Peyer's patch (tissue), 4 donors: ENCODE measurements at regions not wholly inside any gene's neighbourhood (a gene's known extent, or its start where the extent isn't known, plus 50 kb on each side); places are given as distances from the start of the nearest gene placed in this dataset.

Experiments used
- POLR2A ChIP-seq, 2 donors: fragments of 450-650 bp; IDR thresholded peaks; one replicate each; pipeline ENCODE4 v1.5.1; 2017; ENCODE audit warnings: antibody characterized with exemption in 2 of 2, mild to moderate bottlenecking in 2 of 2, moderate library complexity in 2 of 2
- TF ChIP-seq, protein P1 (sequence below), 6 experiments: fragments of 450-650 bp in 4 of 6; fragments of 200-600 bp in 2 of 6; sonication (generic) in 1 of 6; IDR thresholded peaks; one replicate each; pipeline ENCODE4 v1.5.1; 2017 to 2019; ENCODE audit warnings: antibody characterized with exemption in 6 of 6, mild to moderate bottlenecking in 3 of 6, moderate library complexity in 1 of 6

DNA sequence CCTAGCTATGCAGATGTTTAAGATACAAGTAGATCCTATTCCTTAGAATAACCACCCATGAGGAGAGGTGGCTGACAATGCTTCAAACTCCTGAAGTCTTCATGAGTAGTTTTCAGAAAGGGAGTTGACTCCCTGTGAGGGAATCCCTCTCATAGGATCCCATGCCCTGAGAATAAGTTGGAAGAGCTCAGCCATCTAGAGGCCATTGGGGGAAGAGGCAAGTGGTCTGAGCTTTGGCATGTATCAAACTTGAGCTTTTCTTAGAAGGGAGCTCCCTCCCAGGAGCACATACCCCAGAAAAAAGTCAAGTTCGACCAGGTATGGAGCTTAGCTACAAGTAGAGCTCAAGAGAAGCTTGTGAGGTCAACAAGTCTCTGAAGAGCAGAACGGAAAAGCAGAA is 165.7 kb upstream of the RBM19 start:
- TF ChIP-seq, protein P1, sequence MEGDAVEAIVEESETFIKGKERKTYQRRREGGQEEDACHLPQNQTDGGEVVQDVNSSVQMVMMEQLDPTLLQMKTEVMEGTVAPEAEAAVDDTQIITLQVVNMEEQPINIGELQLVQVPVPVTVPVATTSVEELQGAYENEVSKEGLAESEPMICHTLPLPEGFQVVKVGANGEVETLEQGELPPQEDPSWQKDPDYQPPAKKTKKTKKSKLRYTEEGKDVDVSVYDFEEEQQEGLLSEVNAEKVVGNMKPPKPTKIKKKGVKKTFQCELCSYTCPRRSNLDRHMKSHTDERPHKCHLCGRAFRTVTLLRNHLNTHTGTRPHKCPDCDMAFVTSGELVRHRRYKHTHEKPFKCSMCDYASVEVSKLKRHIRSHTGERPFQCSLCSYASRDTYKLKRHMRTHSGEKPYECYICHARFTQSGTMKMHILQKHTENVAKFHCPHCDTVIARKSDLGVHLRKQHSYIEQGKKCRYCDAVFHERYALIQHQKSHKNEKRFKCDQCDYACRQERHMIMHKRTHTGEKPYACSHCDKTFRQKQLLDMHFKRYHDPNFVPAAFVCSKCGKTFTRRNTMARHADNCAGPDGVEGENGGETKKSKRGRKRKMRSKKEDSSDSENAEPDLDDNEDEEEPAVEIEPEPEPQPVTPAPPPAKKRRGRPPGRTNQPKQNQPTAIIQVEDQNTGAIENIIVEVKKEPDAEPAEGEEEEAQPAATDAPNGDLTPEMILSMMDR (IDR thresholded peaks at IDR 0.05), result no peak
- no peak for TF ChIP-seq POLR2A (IDR thresholded peaks at IDR 0.05)
